Common myeloid progenitor, CD34-positive (primary cell): ENCODE measurements at regions not wholly inside any gene's neighbourhood (a gene's known extent, or its start where the extent isn't known, plus 50 kb on each side); places are given as distances from the start of the nearest gene placed in this dataset.
A peak's percentile ranks its signal among the peaks of the same experiment; 100 is the strongest.
"Not testable (repeated sequence)": the region's sequence is repeated elsewhere in the genome, so short reads cannot be mapped to it uniquely, and the experiment has no call there.

ENCODE experiments used
- CTCF ChIA-PET: fragments of 350-600 bp; sonication (Branson Sonifier 250); formaldehyde crosslinking; loops from one replicate; lab custom pipeline; 2021; ENCODE audit warnings: antibody characterized with exemption; lab: Charles Lee
- POLR2A ChIA-PET: fragments of 350-600 bp; sonication (Branson Sonifier 250); formaldehyde crosslinking; loops from one replicate; lab custom pipeline; 2021; ENCODE audit warnings: antibody characterized with exemption; lab: Charles Lee
- DNase-seq, 3 donors: peaks; one replicate each; pipeline versions ENCODE4 v3.0.0 to v3.0.0-alpha.2; 2013
- H3K27ac ChIP-seq, 2 experiments: 1 replicate in 1 of 2; 2 replicates in 1 of 2; pipeline ENCODE4 v1.7.0; 2013; ENCODE audit warnings: inconsistent platforms in 2 of 2, low read length in 2 of 2, mild to moderate bottlenecking in 2 of 2, low read depth in 1 of 2, moderate library complexity in 1 of 2; ENCODE audit not compliant: severe bottlenecking in 2 of 2, insufficient read depth in 1 of 2, poor library complexity in 1 of 2
- H3K27me3 ChIP-seq, 5 experiments: replicated peaks in 2 of 5; 1 replicate in 3 of 5; 2 replicates in 2 of 5; pipeline versions ENCODE4 v1.6.1 to v1.7.0; 2013; ENCODE audit warnings: low read length in 4 of 5, mild to moderate bottlenecking in 2 of 5, moderate library complexity in 2 of 5, inconsistent platforms in 1 of 5; ENCODE audit not compliant: insufficient read depth in 5 of 5, control insufficient read depth in 4 of 5
- H3K36me3 ChIP-seq, 4 experiments: 1 replicate in 2 of 4; 2 replicates in 2 of 4; pipeline versions ENCODE4 v1.6.1 to v1.7.0; 2013; ENCODE audit warnings: low read length in 3 of 4, control low read depth in 1 of 4, mild to moderate bottlenecking in 1 of 4; ENCODE audit not compliant: control insufficient read depth in 4 of 4, insufficient read depth in 4 of 4
- H3K4me1 ChIP-seq, 4 experiments: 1 replicate in 3 of 4; 2 replicates in 1 of 4; pipeline versions ENCODE4 v1.6.1 to v1.7.1; 2013; ENCODE audit warnings: low read length in 3 of 4, mild to moderate bottlenecking in 3 of 4, control low read depth in 1 of 4, inconsistent platforms in 1 of 4, moderate library complexity in 1 of 4; ENCODE audit not compliant: control insufficient read depth in 4 of 4, insufficient read depth in 4 of 4; ENCODE audit errors: control extremely low read depth in 1 of 4
- H3K4me3 ChIP-seq, 7 experiments: 1 replicate in 4 of 7; 2 replicates in 3 of 7; pipeline versions ENCODE4 v1.5.1 to v1.7.0; 2013; ENCODE audit warnings: mild to moderate bottlenecking in 7 of 7, low read length in 6 of 7, moderate library complexity in 6 of 7, inconsistent platforms in 2 of 7, low read depth in 2 of 7, control low read depth in 1 of 7; ENCODE audit not compliant: insufficient read depth in 4 of 7, control insufficient read depth in 1 of 7; ENCODE audit errors: extremely low read depth in 1 of 7
- H3K9me3 ChIP-seq, 5 experiments: 1 replicate in 4 of 5; 2 replicates in 1 of 5; pipeline versions ENCODE4 v1.6.1 to v1.7.1; 2013; ENCODE audit warnings: low read length in 4 of 5, mild to moderate bottlenecking in 2 of 5, inconsistent platforms in 1 of 5, low read depth in 1 of 5, moderate library complexity in 1 of 5; ENCODE audit not compliant: control insufficient read depth in 4 of 5, insufficient read depth in 2 of 5; ENCODE audit errors: control extremely low read depth in 1 of 5
- WGBS: methylation state at CpG from one replicate; pipeline ENCODE4 v1.1.5; 2013; ENCODE audit not compliant: insufficient coverage; 5-methylcytosine and 5-hydroxymethylcytosine counted together

DNA sequence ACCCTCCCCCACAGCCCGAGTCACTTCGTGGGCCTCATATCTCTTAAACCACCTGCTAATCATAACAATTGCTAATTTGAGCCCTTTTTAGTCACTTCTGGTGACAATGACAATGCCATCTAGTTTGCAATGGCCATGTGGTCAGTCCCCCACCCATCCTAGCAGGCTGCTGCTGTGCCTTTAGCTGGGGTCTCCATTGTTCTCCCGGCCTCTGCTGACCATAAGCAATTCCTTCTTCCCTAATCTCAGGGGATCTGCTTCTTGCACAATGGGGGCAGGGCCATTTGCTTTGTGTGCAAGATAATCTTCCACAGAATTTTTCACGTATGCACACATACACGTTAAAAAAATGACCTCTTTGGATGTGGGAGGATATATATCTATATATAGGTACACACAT is 406.1 kb upstream of the ONECUT1 start:
- ChIA-PET CTCF (interaction anchor here (1.0 kb wide), 1 partner anchor 10 kb away, joined by 4 read pairs; no protein-coding TSS in a partner anchor), POLR2A (no interaction called here)
- H3K27ac ChIP-seq = no peak overlapping the region
- peaks cover 0 to 10% (median 6%) of the 10 kb centered on the region in 5 experiments for H3K27me3 ChIP-seq
- H3K9me3 ChIP-seq = no peaks in the 10 kb centered on the region
- H3K4me3 ChIP-seq = no peak overlapping the region
- peaks cover 0 to 17% (median 6%) of the 10 kb centered on the region in 4 experiments for H3K4me1 ChIP-seq
- DNase-seq = no peak
- H3K36me3 ChIP-seq = no peaks in the 10 kb centered on the region
- WGBS = 38% methylated on average over 2 of the region's 5 CpGs

DNA sequence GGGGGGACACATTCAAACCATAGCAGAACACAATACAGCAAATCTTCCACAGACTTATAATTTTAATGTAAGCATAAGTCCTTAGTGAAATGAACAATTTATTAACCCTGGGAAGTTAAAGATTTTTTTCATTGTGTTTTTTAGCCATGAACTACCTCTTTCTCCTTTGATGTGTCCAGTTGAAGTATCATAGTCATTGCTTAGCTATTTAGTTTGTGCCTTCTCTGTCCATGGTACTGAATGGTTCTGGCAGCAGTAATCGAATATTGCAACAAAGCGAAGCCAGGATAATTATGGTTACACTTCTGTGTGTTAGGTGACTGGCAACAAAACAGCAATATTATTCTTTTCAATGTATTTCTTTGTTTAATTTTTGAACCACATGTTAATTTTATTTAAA is 403.0 kb upstream of the ONECUT1 start:
- POLR2A ChIA-PET = no interaction called here
- DNase-seq = peak; percentile 13 to 62 (median 55)
- CTCF ChIA-PET = no interaction called here

DNA sequence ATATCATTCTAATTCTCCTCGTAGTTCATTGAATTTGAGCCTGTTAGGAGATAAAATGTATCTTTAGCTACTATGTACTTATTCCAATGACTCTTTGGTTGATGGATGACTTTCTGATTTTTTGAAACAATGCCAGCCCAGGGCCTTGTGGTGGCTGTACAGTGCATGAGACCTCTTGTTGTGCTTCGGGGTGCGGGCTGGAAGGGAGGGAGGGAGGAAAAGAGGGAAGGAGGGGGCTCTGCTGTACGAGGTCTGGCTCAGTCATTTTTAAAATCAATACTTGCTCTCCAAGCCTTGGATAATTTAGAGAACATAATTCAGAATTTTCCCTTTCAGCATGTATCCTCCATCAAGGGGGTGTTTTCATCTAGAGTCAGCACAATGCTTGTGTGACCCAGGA is 399.7 kb upstream of the ONECUT1 start:
- ChIA-PET POLR2A (no interaction called here), CTCF (no interaction called here)
- H3K9me3 ChIP-seq = no peaks in the 10 kb centered on the region
- WGBS = 90% methylated on average over 2 of the region's 4 CpGs
- no peak overlapping the region for H3K4me3 ChIP-seq
- H3K27ac ChIP-seq = no peak overlapping the region
- no peaks in the 10 kb centered on the region for H3K27me3 ChIP-seq
- no peak for DNase-seq
- no peaks in the 10 kb centered on the region for H3K36me3 ChIP-seq
- no peaks in the 10 kb centered on the region for H3K4me1 ChIP-seq

More for the DNA sequence above, 403.0 kb upstream of the ONECUT1 start:
- Histone ChIP-seq H3K27me3 (peaks cover 0 to 10% (median 6%) of the 10 kb centered on the region in 5 experiments), H3K27ac (no peak overlapping the region), H3K36me3 (no peaks in the 10 kb centered on the region), H3K9me3 (no peaks in the 10 kb centered on the region), H3K4me3 (no peak overlapping the region), H3K4me1 (peaks cover 0 to 9% (median 2%) of the 10 kb centered on the region in 4 experiments)
- no CpG with 5 or more reads among the region's 2 CpGs for WGBS

DNA sequence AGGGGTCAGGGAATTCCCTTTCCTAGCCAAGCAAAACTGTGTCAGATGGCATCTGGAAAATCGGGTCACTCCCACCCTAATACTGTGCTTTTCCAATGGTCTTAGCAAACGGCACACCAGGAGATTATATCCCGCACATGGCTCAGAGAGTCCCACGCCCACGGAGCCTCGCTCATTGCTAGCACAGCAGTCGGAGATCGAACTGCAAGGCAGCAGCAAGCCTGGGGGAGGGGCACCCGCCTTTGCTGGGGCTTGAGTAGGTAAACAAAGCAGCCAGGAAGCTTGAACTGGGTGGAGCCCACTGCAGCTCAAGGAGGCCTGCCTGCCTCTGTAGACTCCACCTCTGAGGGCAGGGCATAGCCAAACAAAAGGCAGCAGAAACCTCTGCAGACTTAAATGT is 393.3 kb upstream of the ONECUT1 start:
- H3K9me3 ChIP-seq, CTCF ChIA-PET, H3K4me3 ChIP-seq, H3K27me3 ChIP-seq, POLR2A ChIA-PET, H3K36me3 ChIP-seq, H3K27ac ChIP-seq, H3K4me1 ChIP-seq, DNase-seq: not testable (repeated sequence)
- 86% methylated on average over 9 of the region's 9 CpGs for WGBS

DNA sequence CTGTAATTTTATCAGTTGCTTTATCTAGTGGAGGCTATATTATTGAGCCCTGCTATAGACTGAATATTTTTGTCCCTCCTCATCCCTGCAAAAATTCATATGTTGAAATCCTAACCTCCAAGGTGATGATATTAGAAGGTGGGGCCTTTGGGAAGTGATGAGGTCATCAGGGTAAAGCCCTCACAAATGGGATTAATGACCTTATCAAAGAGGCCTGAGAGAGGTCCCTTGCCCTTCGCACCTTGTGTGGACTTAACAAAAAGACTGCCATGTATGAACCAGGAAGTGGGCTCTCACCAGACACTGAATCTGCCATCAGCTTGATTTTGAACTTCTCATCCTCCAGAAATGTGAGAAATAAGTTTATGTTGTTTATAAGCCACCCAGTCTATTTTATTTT is 381.4 kb upstream of the ONECUT1 start:
- H3K4me1 ChIP-seq = no peaks in the 10 kb centered on the region
- no peak overlapping the region for H3K27ac ChIP-seq
- ChIA-PET POLR2A (no interaction called here), CTCF (no interaction called here)
- H3K4me3 ChIP-seq = no peak overlapping the region
- no peaks in the 10 kb centered on the region for H3K27me3 ChIP-seq
- WGBS = 100% methylated on average over 1 of the region's 1 CpG
- no peaks in the 10 kb centered on the region for H3K9me3 ChIP-seq
- no peaks in the 10 kb centered on the region for H3K36me3 ChIP-seq
- no peak for DNase-seq

DNA sequence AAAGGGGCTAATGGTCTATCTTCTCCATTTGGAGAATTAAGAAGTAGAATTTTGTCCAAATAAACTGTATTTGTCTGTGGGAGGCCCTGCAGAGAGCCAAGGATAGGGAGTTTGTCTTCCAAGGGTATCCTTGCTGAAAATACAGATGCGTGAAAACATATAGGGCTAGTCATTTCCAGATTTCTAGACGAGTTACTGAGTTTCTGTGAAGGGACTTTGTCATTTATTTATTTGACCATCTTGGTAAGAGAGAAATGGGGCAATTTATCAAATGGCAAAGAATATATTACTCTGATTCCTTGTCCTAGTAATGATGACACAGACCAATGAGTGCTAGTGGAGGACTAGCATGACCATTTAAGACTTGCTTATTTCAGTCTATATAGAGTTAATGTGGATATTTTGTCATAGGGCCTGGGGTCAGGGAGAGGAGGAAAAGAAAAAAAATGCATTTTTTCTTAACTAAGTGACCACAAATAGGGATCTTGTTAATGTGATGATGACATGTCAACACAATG is 376.6 kb upstream of the ONECUT1 start:
- WGBS = 95% methylated on average over 2 of the region's 2 CpGs
- H3K27ac ChIP-seq = no peak overlapping the region
- no peak for DNase-seq
- ChIA-PET CTCF (no interaction called here), POLR2A (no interaction called here)
- H3K9me3 ChIP-seq = no peaks in the 10 kb centered on the region
- no peaks in the 10 kb centered on the region for H3K36me3 ChIP-seq
- no peak overlapping the region for H3K4me3 ChIP-seq
- no peaks in the 10 kb centered on the region for H3K4me1 ChIP-seq
- H3K27me3 ChIP-seq = no peaks in the 10 kb centered on the region

DNA sequence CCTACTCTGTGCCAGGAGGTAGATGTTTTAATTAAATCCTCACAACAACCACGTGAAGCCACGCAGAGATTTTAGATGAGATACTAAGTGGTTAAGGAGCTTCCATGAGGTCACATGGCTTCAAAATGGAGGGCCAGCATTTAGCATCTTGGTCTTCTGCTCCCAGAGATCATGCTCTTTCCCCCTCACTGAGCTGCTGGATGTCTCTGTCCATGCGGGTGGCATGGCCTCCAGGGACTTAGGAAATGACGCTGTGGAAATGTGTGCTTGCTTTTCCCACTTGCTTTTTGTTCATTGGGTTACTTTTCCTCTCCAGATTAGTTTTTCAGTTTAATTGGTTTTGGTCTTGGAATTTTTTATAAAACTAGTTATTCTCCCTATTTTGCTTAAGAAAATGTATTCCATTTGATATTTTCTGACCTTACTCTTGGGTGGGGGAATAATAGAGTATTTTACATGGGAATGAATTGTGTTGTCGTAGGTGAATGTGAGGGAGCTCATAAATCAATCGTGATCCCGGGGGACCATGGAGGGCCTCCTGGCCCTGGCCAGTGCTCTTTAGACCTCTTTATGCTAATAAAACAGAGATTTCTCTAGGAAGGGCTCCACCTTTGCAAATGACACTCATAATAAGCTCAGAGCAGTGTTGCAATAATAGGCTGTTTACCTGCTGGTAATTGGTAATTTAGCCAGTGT is 376.0 kb upstream of the ONECUT1 start:
- Histone ChIP-seq H3K9me3 (no peaks in the 10 kb centered on the region), H3K27me3 (no peaks in the 10 kb centered on the region), H3K4me1 (no peaks in the 10 kb centered on the region), H3K27ac (no peak overlapping the region), H3K4me3 (no peak overlapping the region), H3K36me3 (no peaks in the 10 kb centered on the region)
- WGBS = 87% methylated on average over 3 of the region's 7 CpGs
- ChIA-PET CTCF (no interaction called here), POLR2A (no interaction called here)
- no peak for DNase-seq
